ENCODE measurements at regions not wholly inside any gene's neighbourhood (a gene's known extent, or its start where the extent isn't known, plus 50 kb on each side); places are given as distances from the start of the nearest gene placed in this dataset.
A peak's percentile ranks its signal among the peaks of the same experiment; 100 is the strongest.

DNA sequence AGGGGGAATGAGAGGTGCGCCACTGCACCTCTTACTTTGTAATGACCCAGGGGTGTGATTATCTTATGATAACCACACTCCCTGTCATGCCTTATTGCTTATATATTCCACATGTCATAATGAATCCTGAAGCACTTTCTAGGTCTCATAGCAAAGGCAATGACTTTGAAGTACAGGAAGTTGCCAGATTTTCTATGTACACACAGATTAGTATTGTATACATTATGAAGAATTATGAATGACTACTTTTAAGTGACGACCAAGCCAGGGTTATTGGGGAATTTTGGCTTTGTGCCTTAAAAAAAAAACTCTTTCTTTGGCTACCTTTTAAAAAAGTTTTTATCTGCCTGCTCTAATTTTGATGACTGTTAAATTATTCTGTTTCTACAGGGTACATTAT, 269.6 kb downstream of the MDFIC start:
- H3K4me3 ChIP-seq (ENCODE audit: control extremely low read depth in 1 of 5, extremely low read depth in 1 of 5, insufficient read depth in 1 of 5, low read depth in 2 of 5, low read length in 4 of 5) = no peak overlapping the region
- no peaks in the 10 kb centered on the region for H3K9me3 ChIP-seq (ENCODE audit: control extremely low read depth in 1 of 3, control insufficient read depth in 2 of 3, insufficient read depth in 1 of 3, low read length in 2 of 3)
- H3K4me1 ChIP-seq (ENCODE audit: control insufficient read depth in 2 of 2, insufficient read depth in 2 of 2, low read length in 2 of 2) = no peaks in the 10 kb centered on the region
- no peak overlapping the region for H3K27ac ChIP-seq (ENCODE audit: low read length in 2 of 2)
- H3K79me2 ChIP-seq (ENCODE audit: control insufficient read depth, insufficient read depth, low read length) = no peaks in the 10 kb centered on the region
- Mint-ChIP-seq H3K27ac (no peak overlapping the region), H3K9me3 (ENCODE audit: insufficient read depth) (no peaks in the 10 kb centered on the region), H3K4me1 (no peaks in the 10 kb centered on the region), H3K4me3 (no peak overlapping the region), H3K27me3 (no peaks in the 10 kb centered on the region)
- no peaks in the 10 kb centered on the region for H4K20me1 ChIP-seq (ENCODE audit: control insufficient read depth, insufficient read depth, low read length, poor library complexity, severe bottlenecking)
- ChIA-PET CTCF (interaction anchor here (1.3 kb wide), 1 partner anchor 12 kb away, joined by 3 read pairs; no protein-coding TSS in a partner anchor), POLR2A (no interaction called here)
- no CpG with 5 or more reads among the region's 2 CpGs for WGBS (ENCODE audit: insufficient coverage)
- no peak overlapping the region for H2AFZ ChIP-seq (ENCODE audit: insufficient read depth, low read depth, low read length, poor library complexity, severe bottlenecking)
- no peak for ATAC-seq (ENCODE audit: low read depth)
- DNase-seq = no peak
- no peak overlapping the region for H3K4me2 ChIP-seq (replicated peaks; ENCODE audit: low read depth, low read length, poor library complexity, severe bottlenecking)
- no peaks in the 10 kb centered on the region for H3K27me3 ChIP-seq (replicated peaks in 1 of 4; ENCODE audit: control extremely low read depth in 1 of 4, control insufficient read depth in 3 of 4, insufficient read depth in 4 of 4, low read length in 3 of 4)
- TF ChIP-seq, protein P1, sequence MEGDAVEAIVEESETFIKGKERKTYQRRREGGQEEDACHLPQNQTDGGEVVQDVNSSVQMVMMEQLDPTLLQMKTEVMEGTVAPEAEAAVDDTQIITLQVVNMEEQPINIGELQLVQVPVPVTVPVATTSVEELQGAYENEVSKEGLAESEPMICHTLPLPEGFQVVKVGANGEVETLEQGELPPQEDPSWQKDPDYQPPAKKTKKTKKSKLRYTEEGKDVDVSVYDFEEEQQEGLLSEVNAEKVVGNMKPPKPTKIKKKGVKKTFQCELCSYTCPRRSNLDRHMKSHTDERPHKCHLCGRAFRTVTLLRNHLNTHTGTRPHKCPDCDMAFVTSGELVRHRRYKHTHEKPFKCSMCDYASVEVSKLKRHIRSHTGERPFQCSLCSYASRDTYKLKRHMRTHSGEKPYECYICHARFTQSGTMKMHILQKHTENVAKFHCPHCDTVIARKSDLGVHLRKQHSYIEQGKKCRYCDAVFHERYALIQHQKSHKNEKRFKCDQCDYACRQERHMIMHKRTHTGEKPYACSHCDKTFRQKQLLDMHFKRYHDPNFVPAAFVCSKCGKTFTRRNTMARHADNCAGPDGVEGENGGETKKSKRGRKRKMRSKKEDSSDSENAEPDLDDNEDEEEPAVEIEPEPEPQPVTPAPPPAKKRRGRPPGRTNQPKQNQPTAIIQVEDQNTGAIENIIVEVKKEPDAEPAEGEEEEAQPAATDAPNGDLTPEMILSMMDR (IDR thresholded peaks at IDR 0.05) = no peak
- TF ChIP-seq EZH2 (IDR thresholded peaks at IDR 0.05; ENCODE audit: borderline replicate concordance, insufficient read depth, low read depth, low read length, poor library complexity, severe bottlenecking) = no peak
- H3K36me3 ChIP-seq (replicated peaks in 1 of 2; ENCODE audit: control extremely low read depth in 1 of 2, control insufficient read depth in 1 of 2, extremely low read depth in 1 of 2, insufficient read depth in 2 of 2, low read length in 1 of 2) = no peaks in the 10 kb centered on the region
- H3K9ac ChIP-seq (ENCODE audit: low read length) = no peak overlapping the region
- intact Hi-C loops (cut with micrococcal nuclease) = no loop called here

- H3K4me1 ChIP-seq (ENCODE audit: control insufficient read depth in 2 of 2, insufficient read depth in 2 of 2, low read length in 2 of 2) = peaks cover 12 to 13% of the 10 kb centered on the region in 2 donors
- 26% methylated on average over 5 of the region's 5 CpGs for WGBS (ENCODE audit: insufficient coverage)
- Mint-ChIP-seq H3K4me1 (peaks cover 18% of the 10 kb centered on the region), H3K4me3 (peak overlapping the region; percentile 48), H3K27me3 (no peaks in the 10 kb centered on the region), H3K9me3 (ENCODE audit: insufficient read depth) (no peaks in the 10 kb centered on the region), H3K27ac (no peak overlapping the region)
- H3K9ac ChIP-seq (ENCODE audit: low read length) = peak overlapping the region; percentile 19
- peaks cover 0 to 5% (median 2%) of the 10 kb centered on the region in 4 experiments for H3K27me3 ChIP-seq (replicated peaks in 1 of 4; ENCODE audit: control extremely low read depth in 1 of 4, control insufficient read depth in 3 of 4, insufficient read depth in 4 of 4, low read length in 3 of 4)
- H3K79me2 ChIP-seq (ENCODE audit: control insufficient read depth, insufficient read depth, low read length) = no peaks in the 10 kb centered on the region
- H4K20me1 ChIP-seq (ENCODE audit: control insufficient read depth, insufficient read depth, low read length, poor library complexity, severe bottlenecking) = no peaks in the 10 kb centered on the region
- peak overlapping the region in 1 of 5 experiments; percentile 24 for H3K4me3 ChIP-seq (ENCODE audit: control extremely low read depth in 1 of 5, extremely low read depth in 1 of 5, insufficient read depth in 1 of 5, low read depth in 2 of 5, low read length in 4 of 5)
- TF ChIP-seq, protein P1 (IDR thresholded peaks at IDR 0.05) = no peak
- TF ChIP-seq EZH2 (IDR thresholded peaks at IDR 0.05; ENCODE audit: borderline replicate concordance, insufficient read depth, low read depth, low read length, poor library complexity, severe bottlenecking) = no peak
- H3K27ac ChIP-seq (ENCODE audit: low read length in 2 of 2) = no peak overlapping the region
- ATAC-seq (ENCODE audit: low read depth) = no peak
- ChIA-PET CTCF (interaction anchor here (1.5 kb wide), 1 partner anchor 319 kb away, joined by 6 read pairs; no protein-coding TSS in a partner anchor), POLR2A (no interaction called here)
- no peaks in the 10 kb centered on the region for H3K9me3 ChIP-seq (ENCODE audit: control extremely low read depth in 1 of 3, control insufficient read depth in 2 of 3, insufficient read depth in 1 of 3, low read length in 2 of 3)
- DNase-seq = peak; percentile 9
- H3K4me2 ChIP-seq (replicated peaks; ENCODE audit: low read depth, low read length, poor library complexity, severe bottlenecking) = peak overlapping the region; percentile 61
- intact Hi-C loops (cut with micrococcal nuclease) = no loop called here
- H2AFZ ChIP-seq (ENCODE audit: insufficient read depth, low read depth, low read length, poor library complexity, severe bottlenecking) = peak overlapping the region; percentile 27
- no peaks in the 10 kb centered on the region for H3K36me3 ChIP-seq (replicated peaks in 1 of 2; ENCODE audit: control extremely low read depth in 1 of 2, control insufficient read depth in 1 of 2, extremely low read depth in 1 of 2, insufficient read depth in 2 of 2, low read length in 1 of 2)
Observed at GRCh38 chr7:115183431-115184057, 261.6 kb downstream of the MDFIC start.
